Parathyroid adenoma (tissue), 2 donors: ENCODE measurements at regions not wholly inside any gene's neighbourhood (a gene's known extent, or its start where the extent isn't known, plus 50 kb on each side); places are given as distances from the start of the nearest gene placed in this dataset.

ENCODE experiments used
- H2AFZ ChIP-seq: fragments of 300-600 bp; sonication (generic); one replicate; pipeline ENCODE4 v1.7.0; 2017; ENCODE audit warnings: antibody characterized with exemption, mild to moderate bottlenecking
- H3K27ac ChIP-seq: fragments of 300-600 bp; sonication (generic); one replicate; pipeline ENCODE4 v1.7.0; 2017
- H3K27me3 ChIP-seq: fragments of 300-600 bp; sonication (generic); one replicate; pipeline ENCODE4 v1.7.0; 2017; ENCODE audit warnings: low read length; ENCODE audit not compliant: control insufficient read depth, insufficient read depth
- H3K36me3 ChIP-seq: fragments of 300-600 bp; sonication (generic); one replicate; pipeline ENCODE4 v1.7.0; 2017; ENCODE audit warnings: low read length; ENCODE audit not compliant: control insufficient read depth, insufficient read depth
- H3K4me1 ChIP-seq: fragments of 300-600 bp; sonication (generic); one replicate; pipeline ENCODE4 v1.7.0; 2017; ENCODE audit warnings: control low read depth
- H3K4me2 ChIP-seq: fragments of 300-600 bp; sonication (generic); one replicate; pipeline ENCODE4 v1.7.0; 2017; ENCODE audit warnings: low read length
- H3K4me3 ChIP-seq: fragments of 300-600 bp; sonication (generic); one replicate; pipeline ENCODE4 v1.7.0; 2017; ENCODE audit warnings: low read depth, low read length
- H3K79me2 ChIP-seq: fragments of 300-600 bp; sonication (generic); one replicate; pipeline ENCODE4 v1.7.0; 2017; ENCODE audit warnings: control low read depth
- H3K9ac ChIP-seq: fragments of 300-600 bp; sonication (generic); one replicate; pipeline ENCODE4 v1.7.0; 2017; ENCODE audit warnings: mild to moderate bottlenecking
- H3K9me3 ChIP-seq: fragments of 300-600 bp; sonication (generic); one replicate; pipeline ENCODE4 v1.7.0; 2017; ENCODE audit warnings: low read length; ENCODE audit not compliant: control insufficient read depth
- CTCF ChIP-seq: fragments of 300-600 bp; sonication (generic); IDR thresholded peaks from one replicate; pipeline ENCODE4 v1.7.0; 2017; ENCODE audit warnings: antibody characterized with exemption, mild to moderate bottlenecking
- donor health status: primary hyperparathyroidism.

GRCh38 chr1:37159102-37159501 is 124.8 kb upstream of the GRIK3 start:
- Histone ChIP-seq H3K27me3 (peaks cover 4% of the 10 kb centered on the region), H3K9ac (no peak overlapping the region)
- no peak for TF ChIP-seq CTCF

GRCh38 chr1:37161171-37161570 is 126.9 kb upstream of the GRIK3 start:
- no peak for TF ChIP-seq CTCF

More at GRCh38 chr1:37159102-37159501, 124.8 kb upstream of the GRIK3 start:
- no peaks in the 10 kb centered on the region for H3K9me3 ChIP-seq
- no peak overlapping the region for H3K4me2 ChIP-seq
- no peak overlapping the region for H3K27ac ChIP-seq
- no peaks in the 10 kb centered on the region for H3K4me1 ChIP-seq
- H3K36me3 ChIP-seq: no peaks in the 10 kb centered on the region
- no peak overlapping the region for H2AFZ ChIP-seq
- H3K4me3 ChIP-seq: no peak overlapping the region
- H3K79me2 ChIP-seq: no peaks in the 10 kb centered on the region

GRCh38 chr1:37162059-37162458 is 127.7 kb upstream of the GRIK3 start:
- Histone ChIP-seq H3K79me2 (no peaks in the 10 kb centered on the region), H3K4me1 (no peaks in the 10 kb centered on the region), H3K4me2 (no peak overlapping the region), H3K9me3 (no peaks in the 10 kb centered on the region), H3K27me3 (no peaks in the 10 kb centered on the region), H3K9ac (no peak overlapping the region), H3K36me3 (no peaks in the 10 kb centered on the region), H3K4me3 (no peak overlapping the region), H2AFZ (no peak overlapping the region), H3K27ac (no peak overlapping the region)
- no peak for TF ChIP-seq CTCF

More at GRCh38 chr1:37161171-37161570, 126.9 kb upstream of the GRIK3 start:
- Histone ChIP-seq H3K4me1 (no peaks in the 10 kb centered on the region), H3K9me3 (no peaks in the 10 kb centered on the region), H3K27me3 (no peaks in the 10 kb centered on the region), H3K9ac (no peak overlapping the region), H2AFZ (no peak overlapping the region), H3K27ac (no peak overlapping the region), H3K4me2 (no peak overlapping the region), H3K36me3 (no peaks in the 10 kb centered on the region), H3K79me2 (no peaks in the 10 kb centered on the region), H3K4me3 (no peak overlapping the region)

- Histone ChIP-seq H3K27ac (no peak overlapping the region), H3K4me2 (no peak overlapping the region), H2AFZ (no peak overlapping the region), H3K79me2 (no peaks in the 10 kb centered on the region), H3K9ac (no peak overlapping the region), H3K27me3 (no peaks in the 10 kb centered on the region), H3K9me3 (no peaks in the 10 kb centered on the region), H3K36me3 (no peaks in the 10 kb centered on the region), H3K4me1 (no peaks in the 10 kb centered on the region), H3K4me3 (no peak overlapping the region)
- no peak for TF ChIP-seq CTCF
Observed at GRCh38 chr1:37166005-37166404, 131.7 kb upstream of the GRIK3 start.

- Histone ChIP-seq H3K27ac (no peak overlapping the region), H2AFZ (no peak overlapping the region), H3K4me1 (no peaks in the 10 kb centered on the region), H3K9ac (no peak overlapping the region), H3K4me3 (no peak overlapping the region), H3K27me3 (no peaks in the 10 kb centered on the region), H3K9me3 (no peaks in the 10 kb centered on the region), H3K36me3 (no peaks in the 10 kb centered on the region), H3K4me2 (no peak overlapping the region), H3K79me2 (no peaks in the 10 kb centered on the region)
- TF ChIP-seq CTCF: no peak
Observed at GRCh38 chr1:37167479-37167878, 133.2 kb upstream of the GRIK3 start.
